ENCODE measurements at regions not wholly inside any gene's neighbourhood (a gene's known extent, or its start where the extent isn't known, plus 50 kb on each side); places are given as distances from the start of the nearest gene placed in this dataset.

DNA sequence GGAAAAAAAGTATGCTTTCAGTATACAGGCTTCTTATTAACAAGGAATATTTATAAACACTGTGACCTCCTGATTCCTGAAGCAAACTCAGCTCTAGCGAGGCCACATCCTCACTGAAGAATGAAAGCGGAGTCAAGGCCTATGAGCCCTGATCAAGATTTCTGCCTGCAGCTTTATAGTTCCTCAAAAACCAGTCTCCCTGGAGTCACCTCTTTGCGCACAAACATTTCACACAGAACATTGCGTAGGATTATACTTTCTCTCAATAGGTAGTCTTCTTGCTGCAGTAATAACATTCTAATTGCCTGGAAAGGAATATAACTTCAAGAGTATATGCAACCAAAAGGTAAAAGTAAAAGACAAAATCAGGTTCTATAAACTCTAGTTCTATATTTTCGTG lies 62.9 kb downstream of the SLC24A2 start:
- H2AFZ ChIP-seq (ENCODE audit: insufficient read depth, low read depth, low read length, poor library complexity, severe bottlenecking): no peak overlapping the region

DNA sequence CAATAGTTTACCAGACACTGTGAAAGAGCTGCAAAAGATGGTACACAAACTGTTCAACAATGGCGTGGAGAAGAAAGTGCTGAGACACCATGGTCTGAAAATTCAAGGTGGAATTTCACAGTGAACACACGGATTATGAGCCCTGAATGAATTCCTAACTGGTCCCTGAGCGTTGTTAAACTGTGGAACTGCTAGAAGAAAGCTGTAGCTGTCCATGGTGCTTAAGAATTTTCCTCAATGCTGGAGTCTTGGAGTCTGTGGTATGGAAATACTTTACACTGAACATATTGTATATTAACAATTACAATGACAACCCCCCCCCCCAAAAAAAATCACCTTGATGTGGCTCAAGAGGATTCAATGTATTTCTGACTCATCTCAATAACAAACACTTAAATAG lies 68.5 kb downstream of the SLC24A2 start:
- Mint-ChIP-seq H3K4me1 (no peaks in the 10 kb centered on the region), H3K9me3 (peaks cover 0 to 3% (median 0%) of the 10 kb centered on the region in 7 donors), H3K27ac (no peak overlapping the region), H3K27me3 (ENCODE audit: low read depth in 3 of 3) (peaks cover 0 to 2% (median 1%) of the 10 kb centered on the region in 3 donors), H3K36me3 (no peaks in the 10 kb centered on the region), H3K4me3 (no peak overlapping the region)
- Histone ChIP-seq H3K27ac (ENCODE audit: low read depth in 1 of 2, low read length in 2 of 2) (no peak overlapping the region), H3K79me2 (ENCODE audit: insufficient read depth, low read length) (no peaks in the 10 kb centered on the region), H4K20me1 (ENCODE audit: insufficient read depth, low read length) (no peaks in the 10 kb centered on the region), H3K9me3 (replicated peaks in 1 of 2; ENCODE audit: control insufficient read depth in 1 of 2, insufficient read depth in 1 of 2, low read length in 2 of 2) (no peaks in the 10 kb centered on the region), H3K9ac (ENCODE audit: insufficient read depth, low read length, poor library complexity, severe bottlenecking) (no peak overlapping the region), H3K27me3 (ENCODE audit: control insufficient read depth in 2 of 2, insufficient read depth in 2 of 2, low read length in 2 of 2) (no peaks in the 10 kb centered on the region), H3K4me3 (replicated peaks in 1 of 3; ENCODE audit: low read depth in 2 of 3, low read length in 3 of 3) (no peak overlapping the region), H3K4me1 (ENCODE audit: control insufficient read depth in 1 of 2, insufficient read depth in 2 of 2, low read length in 2 of 2) (no peaks in the 10 kb centered on the region), H2AFZ (ENCODE audit: insufficient read depth, low read depth, low read length, poor library complexity, severe bottlenecking) (no peak overlapping the region), H3K4me2 (replicated peaks; ENCODE audit: extremely low read depth, low read length, poor library complexity, severe bottlenecking) (no peak overlapping the region), H3K36me3 (replicated peaks in 1 of 2; ENCODE audit: control insufficient read depth in 1 of 2, insufficient read depth in 2 of 2, low read length in 2 of 2) (no peaks in the 10 kb centered on the region)
- intact Hi-C loops (cut with micrococcal nuclease): no loop called here
- TF ChIP-seq, protein P1, sequence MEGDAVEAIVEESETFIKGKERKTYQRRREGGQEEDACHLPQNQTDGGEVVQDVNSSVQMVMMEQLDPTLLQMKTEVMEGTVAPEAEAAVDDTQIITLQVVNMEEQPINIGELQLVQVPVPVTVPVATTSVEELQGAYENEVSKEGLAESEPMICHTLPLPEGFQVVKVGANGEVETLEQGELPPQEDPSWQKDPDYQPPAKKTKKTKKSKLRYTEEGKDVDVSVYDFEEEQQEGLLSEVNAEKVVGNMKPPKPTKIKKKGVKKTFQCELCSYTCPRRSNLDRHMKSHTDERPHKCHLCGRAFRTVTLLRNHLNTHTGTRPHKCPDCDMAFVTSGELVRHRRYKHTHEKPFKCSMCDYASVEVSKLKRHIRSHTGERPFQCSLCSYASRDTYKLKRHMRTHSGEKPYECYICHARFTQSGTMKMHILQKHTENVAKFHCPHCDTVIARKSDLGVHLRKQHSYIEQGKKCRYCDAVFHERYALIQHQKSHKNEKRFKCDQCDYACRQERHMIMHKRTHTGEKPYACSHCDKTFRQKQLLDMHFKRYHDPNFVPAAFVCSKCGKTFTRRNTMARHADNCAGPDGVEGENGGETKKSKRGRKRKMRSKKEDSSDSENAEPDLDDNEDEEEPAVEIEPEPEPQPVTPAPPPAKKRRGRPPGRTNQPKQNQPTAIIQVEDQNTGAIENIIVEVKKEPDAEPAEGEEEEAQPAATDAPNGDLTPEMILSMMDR (IDR thresholded peaks at IDR 0.05): no peak
- no peak for DNase-seq
- 16% methylated on average over 3 of the region's 3 CpGs for WGBS (ENCODE audit: insufficient coverage)

More for the DNA sequence above, 62.9 kb downstream of the SLC24A2 start:
- TF ChIP-seq, protein P1 (IDR thresholded peaks at IDR 0.05): no peak
- H3K27me3 Mint-ChIP-seq (ENCODE audit: low read depth in 3 of 3): no peaks in the 10 kb centered on the region
- no peaks in the 10 kb centered on the region for H3K4me1 Mint-ChIP-seq
- Histone ChIP-seq H3K4me2 (replicated peaks; ENCODE audit: extremely low read depth, low read length, poor library complexity, severe bottlenecking) (no peak overlapping the region), H3K27me3 (ENCODE audit: control insufficient read depth in 2 of 2, insufficient read depth in 2 of 2, low read length in 2 of 2) (no peaks in the 10 kb centered on the region), H3K27ac (ENCODE audit: low read depth in 1 of 2, low read length in 2 of 2) (no peak overlapping the region), H3K9me3 (replicated peaks in 1 of 2; ENCODE audit: control insufficient read depth in 1 of 2, insufficient read depth in 1 of 2, low read length in 2 of 2) (no peaks in the 10 kb centered on the region), H3K9ac (ENCODE audit: insufficient read depth, low read length, poor library complexity, severe bottlenecking) (no peak overlapping the region), H3K79me2 (ENCODE audit: insufficient read depth, low read length) (no peaks in the 10 kb centered on the region), H3K4me1 (ENCODE audit: control insufficient read depth in 1 of 2, insufficient read depth in 2 of 2, low read length in 2 of 2) (no peaks in the 10 kb centered on the region), H3K36me3 (replicated peaks in 1 of 2; ENCODE audit: control insufficient read depth in 1 of 2, insufficient read depth in 2 of 2, low read length in 2 of 2) (no peaks in the 10 kb centered on the region), H3K4me3 (replicated peaks in 1 of 3; ENCODE audit: low read depth in 2 of 3, low read length in 3 of 3) (no peak overlapping the region), H4K20me1 (ENCODE audit: insufficient read depth, low read length) (no peaks in the 10 kb centered on the region)
- DNase-seq: no peak
- peaks cover 0 to 3% (median 0%) of the 10 kb centered on the region in 7 donors for H3K9me3 Mint-ChIP-seq
- H3K4me3 Mint-ChIP-seq: no peak overlapping the region
- no peaks in the 10 kb centered on the region for H3K36me3 Mint-ChIP-seq
- intact Hi-C loops (cut with micrococcal nuclease): no loop called here
- WGBS (ENCODE audit: insufficient coverage): 100% methylated on average over 2 of the region's 5 CpGs
- no peak overlapping the region for H3K27ac Mint-ChIP-seq

Data from CD14-positive monocyte (primary cell).